ENCODE measurements at regions not wholly inside any gene's neighbourhood (a gene's known extent, or its start where the extent isn't known, plus 50 kb on each side); places are given as distances from the start of the nearest gene placed in this dataset.

GRCh38 chr2:22449696-22450095 is 935.3 kb upstream of the KLHL29 start:
- Histone ChIP-seq H3K27ac (ENCODE audit: insufficient read depth, low read length) (no peak overlapping the region), H4K91ac (ENCODE audit: insufficient read depth, low read depth, low read length) (no peak overlapping the region), H3K79me1 (ENCODE audit: low read depth in 1 of 2, low read length in 2 of 2) (no peaks in the 10 kb centered on the region), H2AK5ac (ENCODE audit: low read depth, low read length) (no peak overlapping the region), H3K4ac (ENCODE audit: low read depth, low read length) (no peak overlapping the region), H3K4me1 (ENCODE audit: control insufficient read depth, insufficient read depth, low read length) (no peaks in the 10 kb centered on the region), H3K27me3 (ENCODE audit: control insufficient read depth, insufficient read depth, low read length) (no peaks in the 10 kb centered on the region), H2AK9ac (replicated peaks; ENCODE audit: low read depth, low read length, poor library complexity) (no peak overlapping the region), H3K4me3 (ENCODE audit: insufficient read depth, low read depth, low read length) (no peak overlapping the region), H3K9me3 (ENCODE audit: control insufficient read depth, insufficient read depth, low read length) (peaks cover 9% of the 10 kb centered on the region), H4K20me1 (ENCODE audit: insufficient read depth, low read length) (no peaks in the 10 kb centered on the region), H2BK15ac (ENCODE audit: low read depth, low read length) (no peak overlapping the region), H2BK5ac (ENCODE audit: low read depth, low read length, poor library complexity, severe bottlenecking) (no peak overlapping the region), H2BK120ac (ENCODE audit: low read depth, low read length) (no peak overlapping the region), H3K9ac (ENCODE audit: low read depth, low read length) (no peak overlapping the region), H3K18ac (ENCODE audit: low read depth, low read length) (no peak overlapping the region), H3K56ac (ENCODE audit: extremely low read depth, insufficient read depth, low read length) (no peak overlapping the region), H3K4me2 (ENCODE audit: low read depth, low read length) (no peak overlapping the region), H3K36me3 (ENCODE audit: control insufficient read depth, insufficient read depth, low read length) (no peaks in the 10 kb centered on the region), H2BK20ac (ENCODE audit: low read depth, low read length) (no peak overlapping the region), H4K5ac (ENCODE audit: low read depth, low read length) (no peak overlapping the region), H3K9me1 (ENCODE audit: insufficient read depth, low read length) (no peaks in the 10 kb centered on the region), H3K23ac (ENCODE audit: low read depth, low read length) (no peak overlapping the region), H3K14ac (replicated peaks; ENCODE audit: low read depth, low read length) (no peak overlapping the region), H2AFZ (replicated peaks; ENCODE audit: low read length, poor library complexity) (no peak overlapping the region), H4K8ac (ENCODE audit: low read depth in 2 of 2, low read length in 2 of 2) (no peak overlapping the region)
- CTCF ChIA-PET: no interaction called here
- in situ Hi-C loops (cut with MboI; ENCODE audit: low sequenced_read_pairs): no loop called here
- TF ChIP-seq ELK1 (IDR thresholded peaks at IDR 0.05; ENCODE audit: borderline replicate concordance, low read depth, low read length) (no peak), CTCF (conservative IDR thresholded peaks at IDR 0.05; ENCODE audit: low read depth, low read length) (no peak)
- BruUV-seq (replicated peaks): no TSS peak
- POLR2A ChIA-PET (ENCODE audit: unreplicated experiment): no interaction called here
- DNase-seq: no peak
- no peak for ATAC-seq (ENCODE audit: low read depth)
- intact Hi-C loops (cut with micrococcal nuclease): no loop called here
- dilution Hi-C loops (cut with HindIII; ENCODE audit: low sequenced_read_pairs, unreplicated experiment): no loop called here
- WGBS, 2 experiments (ENCODE audit: extremely low coverage in 2 of 2, insufficient read length in 1 of 2): 42% methylated on average over 2 of the region's 5 CpGs; no CpG with 5 or more reads in 1 of the 2 experiments

Measured in IMR-90 (cell line).